Fibroblast of lung (primary cell): ENCODE measurements at regions not wholly inside any gene's neighbourhood (a gene's known extent, or its start where the extent isn't known, plus 50 kb on each side); places are given as distances from the start of the nearest gene placed in this dataset.

Experiments
- DNase-seq, 2 donors: peaks; one replicate each; pipeline versions ENCODE4 v3.0.0 to v3.0.0-alpha.2; 2010; ENCODE audit warnings: low read depth in 2 of 2
- H2AFZ ChIP-seq: 2 replicates; pipeline ENCODE4 v1.5.1; 2012; ENCODE audit warnings: low read length, control low read depth, inconsistent platforms
- H3K27ac ChIP-seq: 2 replicates; pipeline ENCODE4 v1.5.1; 2011; ENCODE audit warnings: low read length, control low read depth; ENCODE audit not compliant: insufficient read depth
- H3K27me3 ChIP-seq: 2 replicates; pipeline ENCODE4 v1.5.1; 2011; ENCODE audit warnings: mild to moderate bottlenecking, low read length; ENCODE audit not compliant: control insufficient read depth, insufficient read depth
- H3K36me3 ChIP-seq: 2 replicates; pipeline ENCODE4 v1.5.1; 2011; ENCODE audit warnings: low read length; ENCODE audit not compliant: control insufficient read depth, insufficient read depth
- H3K4me1 ChIP-seq: 2 replicates; pipeline ENCODE4 v1.5.1; 2011; ENCODE audit warnings: low read length; ENCODE audit not compliant: control insufficient read depth, insufficient read depth; ENCODE audit errors: extremely low read depth
- H3K4me2 ChIP-seq: 2 replicates; pipeline ENCODE4 v1.5.1; 2011; ENCODE audit warnings: low read length, control low read depth; ENCODE audit not compliant: insufficient read depth; ENCODE audit errors: extremely low read depth
- H3K4me3 ChIP-seq, 4 experiments: fragments of 200-600 bp in 1 of 4; sonication (generic) in 1 of 4; replicated peaks in 1 of 4; 2 replicates each; pipeline ENCODE4 v1.5.1; 2011 to 2016; ENCODE audit warnings: low read length in 4 of 4, low read depth in 3 of 4, mild to moderate bottlenecking in 3 of 4, control low read depth in 2 of 4, inconsistent platforms in 1 of 4, mixed read lengths in 1 of 4; ENCODE audit not compliant: insufficient read depth in 1 of 4; ENCODE audit errors: control extremely low read depth in 1 of 4
- H3K79me2 ChIP-seq: 2 replicates; pipeline ENCODE4 v1.5.1; 2012; ENCODE audit warnings: mild to moderate bottlenecking, low read length, inconsistent platforms; ENCODE audit not compliant: control insufficient read depth, insufficient read depth
- H3K9ac ChIP-seq: 2 replicates; pipeline ENCODE4 v1.5.1; 2011; ENCODE audit warnings: mild to moderate bottlenecking, low read length, control low read depth; ENCODE audit not compliant: insufficient read depth
- H3K9me3 ChIP-seq: 2 replicates; pipeline ENCODE4 v1.5.1; 2012; ENCODE audit warnings: low read depth, low read length; ENCODE audit not compliant: control insufficient read depth, insufficient read depth
- H4K20me1 ChIP-seq: 2 replicates; pipeline ENCODE4 v1.5.1; 2011; ENCODE audit warnings: low read length; ENCODE audit not compliant: control insufficient read depth, insufficient read depth; ENCODE audit errors: extremely low read depth
- CTCF ChIP-seq, 2 donors: IDR thresholded peaks in 1 of 2; conservative IDR thresholded peaks in 1 of 2; 1 replicate in 1 of 2; 2 replicates in 1 of 2; pipeline ENCODE4 v1.5.1; 2011 to 2012; ENCODE audit warnings: low read length in 2 of 2, control low read depth in 1 of 2, inconsistent platforms in 1 of 2, low read depth in 1 of 2, mild to moderate bottlenecking in 1 of 2
- EZH2 ChIP-seq: IDR thresholded peaks from 2 replicates; pipeline ENCODE4 v1.5.1; 2012; ENCODE audit warnings: low read length, control low read depth, mild to moderate bottlenecking; ENCODE audit errors: missing control alignments

GRCh38 chr10:44010873-44011602, 362.4 kb upstream of the ZNF32 start:
- H3K9ac ChIP-seq, result no peak overlapping the region
- H3K36me3 ChIP-seq, result no peaks in the 10 kb centered on the region
- H3K4me3 ChIP-seq, result no peak overlapping the region
- H4K20me1 ChIP-seq, result no peaks in the 10 kb centered on the region
- no peak overlapping the region for H2AFZ ChIP-seq
- peaks cover 16% of the 10 kb centered on the region for H3K27me3 ChIP-seq
- H3K4me1 ChIP-seq, result no peaks in the 10 kb centered on the region
- DNase-seq, result peak in 1 of 2 donors; percentile 54
- H3K4me2 ChIP-seq, result no peak overlapping the region
- H3K27ac ChIP-seq, result no peak overlapping the region
- TF ChIP-seq CTCF (conservative IDR thresholded peaks at IDR 0.05 in 1 of 2, IDR thresholded peaks at IDR 0.05 in 1 of 2; ENCODE audit: low read depth in 1 of 2, low read length in 2 of 2) (no peak), EZH2 (no peak)
- no peaks in the 10 kb centered on the region for H3K79me2 ChIP-seq
- no peaks in the 10 kb centered on the region for H3K9me3 ChIP-seq

- no peaks in the 10 kb centered on the region for H3K9me3 ChIP-seq
- no peaks in the 10 kb centered on the region for H3K4me1 ChIP-seq
- no peak overlapping the region for H3K9ac ChIP-seq
- H3K27me3 ChIP-seq, result peaks cover 16% of the 10 kb centered on the region
- peak in 1 of 2 donors; percentile 23 for DNase-seq
- H3K79me2 ChIP-seq, result no peaks in the 10 kb centered on the region
- H3K36me3 ChIP-seq, result no peaks in the 10 kb centered on the region
- no peak overlapping the region for H3K4me2 ChIP-seq
- no peak overlapping the region for H3K4me3 ChIP-seq
- no peak overlapping the region for H2AFZ ChIP-seq
- H4K20me1 ChIP-seq, result no peaks in the 10 kb centered on the region
- no peak overlapping the region for H3K27ac ChIP-seq
- TF ChIP-seq EZH2 (no peak), CTCF (conservative IDR thresholded peaks at IDR 0.05 in 1 of 2, IDR thresholded peaks at IDR 0.05 in 1 of 2; ENCODE audit: low read depth in 1 of 2, low read length in 2 of 2) (no peak)
Observed at GRCh38 chr10:44009891-44010632, 361.4 kb upstream of the ZNF32 start.

GRCh38 chr10:44008917-44009709, 360.4 kb upstream of the ZNF32 start:
- H3K9ac ChIP-seq, result no peak overlapping the region
- H3K79me2 ChIP-seq, result no peaks in the 10 kb centered on the region
- TF ChIP-seq CTCF (conservative IDR thresholded peaks at IDR 0.05 in 1 of 2, IDR thresholded peaks at IDR 0.05 in 1 of 2; ENCODE audit: low read depth in 1 of 2, low read length in 2 of 2), result no peak
- no peak for TF ChIP-seq EZH2
- no peak for DNase-seq
- H3K27me3 ChIP-seq, result peaks cover 16% of the 10 kb centered on the region
- no peak overlapping the region for H3K27ac ChIP-seq
- no peaks in the 10 kb centered on the region for H3K4me1 ChIP-seq
- H3K4me3 ChIP-seq, result no peak overlapping the region
- no peaks in the 10 kb centered on the region for H3K9me3 ChIP-seq
- H4K20me1 ChIP-seq, result no peaks in the 10 kb centered on the region
- H3K36me3 ChIP-seq, result no peaks in the 10 kb centered on the region
- H3K4me2 ChIP-seq, result no peak overlapping the region
- H2AFZ ChIP-seq, result no peak overlapping the region
